ENCODE measurements at regions not wholly inside any gene's neighbourhood (a gene's known extent, or its start where the extent isn't known, plus 50 kb on each side); places are given as distances from the start of the nearest gene placed in this dataset.

GRCh38 chr4:13733817-13734216 is 106.3 kb upstream of the BOD1L1 start:
- Mint-ChIP-seq H3K9me3 (no peaks in the 10 kb centered on the region; a peak in 1 of 5 replicates), H3K27me3 (ENCODE audit: low read depth) (peaks cover 1% of the 10 kb centered on the region; the same call in 1 of the 2 replicates), H3K4me3 (no peak overlapping the region), H3K4me1 (no peaks in the 10 kb centered on the region), H3K36me3 (ENCODE audit: insufficient read depth in 1 of 3, low read depth in 3 of 3) (no peaks in the 10 kb centered on the region), H3K27ac (no peak overlapping the region)
- H3K4ac ChIP-seq (ENCODE audit: low read depth, low read length) = no peak overlapping the region
- H3K23ac ChIP-seq (ENCODE audit: insufficient read length, low read depth, low read length) = no peak overlapping the region
- H4K20me1 ChIP-seq (ENCODE audit: control insufficient read depth, insufficient read depth, insufficient read length) = no peaks in the 10 kb centered on the region
- H3K4me1 ChIP-seq (ENCODE audit: insufficient read depth, low read length) = no peaks in the 10 kb centered on the region
- H2BK15ac ChIP-seq (ENCODE audit: low read depth, low read length) = no peak overlapping the region
- WGBS (ENCODE audit: extremely low coverage, insufficient read length, low lambda C conversion rate) = no CpG with 5 or more reads among the region's 1 CpG
- no peak overlapping the region for H3K9ac ChIP-seq (ENCODE audit: extremely low read depth, insufficient read length, low read length)
- H4K5ac ChIP-seq (ENCODE audit: insufficient read length, low read depth, low read length) = no peak overlapping the region
- no peak overlapping the region for H2BK20ac ChIP-seq (ENCODE audit: low read depth, low read length, poor library complexity, severe bottlenecking)
- no peak overlapping the region for H4K8ac ChIP-seq (replicated peaks; ENCODE audit: insufficient read length, low read depth, low read length)
- H2AK5ac ChIP-seq (ENCODE audit: insufficient read length, low read length) = no peak overlapping the region
- H3K4me2 ChIP-seq (ENCODE audit: insufficient read depth, insufficient read length, low read length) = no peak overlapping the region
- H3K79me2 ChIP-seq (ENCODE audit: insufficient read depth, low read length) = no peaks in the 10 kb centered on the region
- H4K91ac ChIP-seq (ENCODE audit: insufficient read length, low read depth, low read length) = no peak overlapping the region
- no peak overlapping the region for H3T11ph ChIP-seq (ENCODE audit: low read length)
- no peak overlapping the region for H2BK5ac ChIP-seq (ENCODE audit: insufficient read length, low read length)
- no peak overlapping the region for H3K27ac ChIP-seq (ENCODE audit: insufficient read length, low read depth, low read length)
- H2AFZ ChIP-seq (ENCODE audit: low read length) = no peak overlapping the region
- H3K27me3 ChIP-seq (ENCODE audit: insufficient read depth, low read length) = no peaks in the 10 kb centered on the region
- no peak overlapping the region for H3K14ac ChIP-seq (ENCODE audit: insufficient read depth, low read length)
- H3K9me3 ChIP-seq (ENCODE audit: control insufficient read depth, low read depth, low read length) = no peaks in the 10 kb centered on the region
- H3K79me1 ChIP-seq (ENCODE audit: insufficient read depth, low read depth, low read length, poor library complexity, severe bottlenecking) = no peaks in the 10 kb centered on the region
- no peaks in the 10 kb centered on the region for H3K23me2 ChIP-seq (ENCODE audit: insufficient read length, low read depth, low read length, poor library complexity, severe bottlenecking)
- TF ChIP-seq, protein P1, sequence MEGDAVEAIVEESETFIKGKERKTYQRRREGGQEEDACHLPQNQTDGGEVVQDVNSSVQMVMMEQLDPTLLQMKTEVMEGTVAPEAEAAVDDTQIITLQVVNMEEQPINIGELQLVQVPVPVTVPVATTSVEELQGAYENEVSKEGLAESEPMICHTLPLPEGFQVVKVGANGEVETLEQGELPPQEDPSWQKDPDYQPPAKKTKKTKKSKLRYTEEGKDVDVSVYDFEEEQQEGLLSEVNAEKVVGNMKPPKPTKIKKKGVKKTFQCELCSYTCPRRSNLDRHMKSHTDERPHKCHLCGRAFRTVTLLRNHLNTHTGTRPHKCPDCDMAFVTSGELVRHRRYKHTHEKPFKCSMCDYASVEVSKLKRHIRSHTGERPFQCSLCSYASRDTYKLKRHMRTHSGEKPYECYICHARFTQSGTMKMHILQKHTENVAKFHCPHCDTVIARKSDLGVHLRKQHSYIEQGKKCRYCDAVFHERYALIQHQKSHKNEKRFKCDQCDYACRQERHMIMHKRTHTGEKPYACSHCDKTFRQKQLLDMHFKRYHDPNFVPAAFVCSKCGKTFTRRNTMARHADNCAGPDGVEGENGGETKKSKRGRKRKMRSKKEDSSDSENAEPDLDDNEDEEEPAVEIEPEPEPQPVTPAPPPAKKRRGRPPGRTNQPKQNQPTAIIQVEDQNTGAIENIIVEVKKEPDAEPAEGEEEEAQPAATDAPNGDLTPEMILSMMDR (conservative IDR thresholded peaks at IDR 0.05) = no peak
- H3K18ac ChIP-seq (ENCODE audit: insufficient read length, low read depth, low read length) = no peak overlapping the region
- no peak for DNase-seq
- H3K56ac ChIP-seq (ENCODE audit: insufficient read length, low read depth, low read length) = no peak overlapping the region
- no peak overlapping the region for H2BK12ac ChIP-seq (ENCODE audit: insufficient read length, low read depth, low read length)
- no peak overlapping the region for H2BK120ac ChIP-seq (ENCODE audit: low read depth, low read length, poor library complexity, severe bottlenecking)

Measured in H9 (cell line).